Lung (tissue), 11 donors: ENCODE measurements at regions not wholly inside any gene's neighbourhood (a gene's known extent, or its start where the extent isn't known, plus 50 kb on each side); places are given as distances from the start of the nearest gene placed in this dataset.

Source experiments
- ATAC-seq: fragments of 200-7000 bp; cut with Tn5 transposase; one replicate; pipeline ENCODE4 v1.9.1; 2020; ENCODE audit warnings: moderate number of reproducible peaks; ENCODE audit not compliant: insufficient read depth, low FRiP score
- DNase-seq, 3 donors: peaks; one replicate each; pipeline ENCODE4 v3.0.0-alpha.2; 2013 to 2017
- H3K27ac ChIP-seq, 2 donors: one replicate each; pipeline ENCODE4 v1.5.1; 2013; ENCODE audit warnings: mild to moderate bottlenecking in 2 of 2, moderate library complexity in 2 of 2, control low read depth in 1 of 2, inconsistent platforms in 1 of 2, low read depth in 1 of 2, low read length in 1 of 2
- H3K27me3 ChIP-seq, 3 donors: one replicate each; pipeline ENCODE4 v1.5.1; 2013; ENCODE audit warnings: low read length in 2 of 3; ENCODE audit not compliant: control insufficient read depth in 3 of 3, insufficient read depth in 3 of 3
- H3K36me3 ChIP-seq, 4 donors: one replicate each; pipeline ENCODE4 v1.5.1; 2013; ENCODE audit warnings: low read length in 4 of 4, mild to moderate bottlenecking in 1 of 4, moderate library complexity in 1 of 4; ENCODE audit not compliant: control insufficient read depth in 4 of 4, insufficient read depth in 4 of 4
- H3K4me1 ChIP-seq, 5 donors: one replicate each; pipeline ENCODE4 v1.5.1; 2013; ENCODE audit warnings: low read length in 5 of 5, mild to moderate bottlenecking in 2 of 5, moderate library complexity in 1 of 5; ENCODE audit not compliant: control insufficient read depth in 5 of 5, insufficient read depth in 5 of 5
- H3K4me3 ChIP-seq: one replicate; pipeline ENCODE4 v1.5.1; 2013; ENCODE audit warnings: mild to moderate bottlenecking, control low read depth, moderate library complexity
- H3K9ac ChIP-seq, 2 donors: one replicate each; pipeline ENCODE4 v1.5.1; 2013; ENCODE audit warnings: low read length in 2 of 2, control low read depth in 1 of 2; ENCODE audit not compliant: insufficient read depth in 1 of 2
- H3K9me3 ChIP-seq, 4 donors: one replicate each; pipeline ENCODE4 v1.5.1; 2013; ENCODE audit warnings: low read length in 3 of 4, mild to moderate bottlenecking in 1 of 4, moderate library complexity in 1 of 4; ENCODE audit not compliant: control insufficient read depth in 4 of 4, insufficient read depth in 3 of 4
- CTCF ChIP-seq: IDR thresholded peaks from 2 replicates; pipeline ENCODE4 v1.5.1; 2012; ENCODE audit warnings: mild to moderate bottlenecking; ENCODE audit errors: control extremely low read depth, extremely low read depth
- WGBS, 2 donors: extraction: QIAGEN DNeasy Blood & Tissue Kit; methylation state at CpG; one replicate each; pipeline ENCODE4 v1.1.7; 2013; 5-methylcytosine and 5-hydroxymethylcytosine counted together
- donor health status: control.
- donor health status: control.
- donor health status: Bipolar disorder and iron deficiency.
- donor health status: healthy.
- donor health status: DM: yes; HTN: yes; CAD: no.

GRCh38 chr6:119960456-119960855 is 610.9 kb upstream of the MAN1A1 start:
- Histone ChIP-seq H3K27ac (no peak overlapping the region), H3K9ac (no peak overlapping the region), H3K27me3 (no peaks in the 10 kb centered on the region), H3K9me3 (no peaks in the 10 kb centered on the region), H3K4me3 (no peak overlapping the region), H3K36me3 (no peaks in the 10 kb centered on the region), H3K4me1 (no peaks in the 10 kb centered on the region)
- no peak for ATAC-seq
- DNase-seq: no peak
- no peak for TF ChIP-seq CTCF
- WGBS, 2 donors: 77 to 89% methylated on average over 5 of the region's 5 CpGs

- no peaks in the 10 kb centered on the region for H3K36me3 ChIP-seq
- no peak for TF ChIP-seq CTCF
- no peaks in the 10 kb centered on the region for H3K4me1 ChIP-seq
- WGBS, 2 donors: 72 to 74% methylated on average over 3 of the region's 3 CpGs
- DNase-seq (no peak), ATAC-seq (no peak)
- H3K4me3 ChIP-seq: no peak overlapping the region
- no peak overlapping the region for H3K9ac ChIP-seq
- H3K27ac ChIP-seq: no peak overlapping the region
- no peaks in the 10 kb centered on the region for H3K9me3 ChIP-seq
- no peaks in the 10 kb centered on the region for H3K27me3 ChIP-seq
Measured at GRCh38 chr6:119960036-119960435, 610.5 kb upstream of the MAN1A1 start.

- no peak for ATAC-seq
- no peaks in the 10 kb centered on the region for H3K36me3 ChIP-seq
- WGBS, 2 donors: 91 to 94% methylated on average over 3 of the region's 3 CpGs
- TF ChIP-seq CTCF: no peak
- H3K4me1 ChIP-seq: no peaks in the 10 kb centered on the region
- H3K27me3 ChIP-seq: no peaks in the 10 kb centered on the region
- no peaks in the 10 kb centered on the region for H3K9me3 ChIP-seq
- DNase-seq: no peak
- H3K27ac ChIP-seq: no peak overlapping the region
- H3K9ac ChIP-seq: no peak overlapping the region
- no peak overlapping the region for H3K4me3 ChIP-seq
Measured at GRCh38 chr6:119957195-119957594, 607.6 kb upstream of the MAN1A1 start.

GRCh38 chr6:119952696-119953095 is 603.1 kb upstream of the MAN1A1 start:
- Histone ChIP-seq H3K4me3 (no peak overlapping the region), H3K27ac (no peak overlapping the region), H3K36me3 (no peaks in the 10 kb centered on the region), H3K9me3 (no peaks in the 10 kb centered on the region), H3K9ac (no peak overlapping the region), H3K27me3 (no peaks in the 10 kb centered on the region), H3K4me1 (no peaks in the 10 kb centered on the region)
- WGBS, 2 donors: 85 to 92% methylated on average over 3 of the region's 3 CpGs
- DNase-seq: no peak
- no peak for ATAC-seq
- TF ChIP-seq CTCF: no peak
